Adrenal gland (tissue), 9 donors: ENCODE measurements at regions not wholly inside any gene's neighbourhood (a gene's known extent, or its start where the extent isn't known, plus 50 kb on each side); places are given as distances from the start of the nearest gene placed in this dataset.

Experiments used
- DNase-seq, 7 donors: peaks; one replicate each; pipeline ENCODE4 v3.0.0-alpha.2; 2019 to 2020
- H3K27ac ChIP-seq, 5 donors: fragments of 200-600 bp; sonication (generic) in 4 of 5; 1 replicate in 3 of 5; 2 replicates in 2 of 5; pipeline versions ENCODE4 v1.5.1 to v1.8.0; 2016 to 2020; ENCODE audit warnings: mild to moderate bottlenecking in 1 of 5
- H3K27me3 ChIP-seq: fragments of 200-600 bp; 2 replicates; pipeline ENCODE4 v1.8.0; 2021
- H3K36me3 ChIP-seq, 2 donors: fragments of 200-600 bp; replicated peaks in 1 of 2; 1 replicate in 1 of 2; 2 replicates in 1 of 2; pipeline versions ENCODE4 v1.5.1 to v1.8.0; 2018 to 2022
- H3K4me1 ChIP-seq, 2 donors: fragments of 200-600 bp; replicated peaks in 1 of 2; 1 replicate in 1 of 2; 2 replicates in 1 of 2; pipeline versions ENCODE4 v1.5.1 to v1.8.0; 2018 to 2021
- H3K4me3 ChIP-seq, 4 donors: fragments of 200-600 bp; sonication (generic) in 3 of 4; one replicate each; pipeline ENCODE4 v1.5.1; 2016 to 2018
- H3K9me3 ChIP-seq, 3 donors: fragments of 200-600 bp; sonication (generic) in 1 of 3; replicated peaks in 1 of 3; 1 replicate in 2 of 3; 2 replicates in 1 of 3; pipeline versions ENCODE4 v1.5.1 to v1.8.0; 2016 to 2021
- CTCF ChIP-seq, 6 experiments: fragments of 450-650 bp in 4 of 6; fragments of 200-600 bp in 2 of 6; sonication (generic) in 1 of 6; IDR thresholded peaks; 1 replicate in 5 of 6; 2 replicates in 1 of 6; pipeline versions ENCODE4 v1.5.1 to v1.8.0; 2016 to 2021; ENCODE audit warnings: antibody characterized with exemption in 6 of 6, mild to moderate bottlenecking in 2 of 6, moderate library complexity in 1 of 6
- POLR2A ChIP-seq, 2 donors: fragments of 450-650 bp; IDR thresholded peaks; one replicate each; pipeline ENCODE4 v1.6.1; 2017; ENCODE audit warnings: antibody characterized with exemption in 2 of 2, mild to moderate bottlenecking in 2 of 2, moderate library complexity in 1 of 2
- WGBS, 4 donors: extraction: QIAGEN DNeasy Blood & Tissue Kit in 2 of 4; methylation state at CpG; one replicate each; pipeline versions ENCODE4 v1.1.5 to v1.1.7; 2013 to 2017; 5-methylcytosine and 5-hydroxymethylcytosine counted together
- intact Hi-C, 2 donors: fragments of 100-400 bp; cut with DNase I; formaldehyde crosslinking; loops; one replicate each; pipeline versions ENCODE4 v1.14.1 to v1.15.0; 2022 to 2023
- donor health status: healthy with polysubstance abuse.
- donor health status: Bipolar disorder and iron deficiency.
- donor health status: DM: yes; HTN: yes; CAD: no.
- donor health status: DM: no; HTN: no; CAD: no.
- donor health status: DM: no; HTN: no; CAD: no.

DNA sequence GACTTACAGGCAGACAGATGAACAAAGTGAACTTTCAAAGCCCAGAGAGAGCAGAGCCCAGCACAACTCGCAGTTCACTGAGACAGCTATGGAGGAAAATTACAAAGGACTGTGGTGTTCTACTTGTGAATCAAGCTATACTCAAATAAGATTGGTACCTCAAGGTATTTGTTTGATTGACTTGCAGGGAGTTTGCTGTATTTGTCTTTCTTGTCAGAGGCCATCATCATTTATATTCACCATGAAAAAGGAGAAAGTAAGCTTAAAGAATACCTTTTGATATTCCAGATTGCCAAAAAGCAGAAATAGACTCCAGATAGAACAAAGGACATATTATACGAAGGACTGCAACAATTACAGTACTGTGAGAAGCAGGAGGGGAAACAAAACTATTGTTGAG lies 1047.9 kb downstream of the RPA4 start:
- H3K9me3 ChIP-seq = no peaks in the 10 kb centered on the region
- H3K4me1 ChIP-seq = no peaks in the 10 kb centered on the region
- no peaks in the 10 kb centered on the region for H3K27me3 ChIP-seq
- no peak overlapping the region for H3K4me3 ChIP-seq
- DNase-seq = no peak
- TF ChIP-seq CTCF (IDR thresholded peaks at IDR 0.05) (no peak), POLR2A (IDR thresholded peaks at IDR 0.05) (no peak)
- H3K27ac ChIP-seq = no peak overlapping the region
- 63 to 76% (median 72%) methylated on average over 2 of the region's 2 CpGs for whole genome bisulfite sequencing, 4 donors
- intact Hi-C loops = no loop called here
- no peaks in the 10 kb centered on the region for H3K36me3 ChIP-seq

- 77 to 95% (median 85%) methylated on average over 1 of the region's 1 CpG for WGBS, 4 donors
- Histone ChIP-seq H3K36me3 (no peaks in the 10 kb centered on the region), H3K9me3 (no peaks in the 10 kb centered on the region), H3K27ac (no peak overlapping the region), H3K27me3 (peaks cover 9% of the 10 kb centered on the region), H3K4me3 (no peak overlapping the region), H3K4me1 (no peaks in the 10 kb centered on the region)
- no peak for DNase-seq
- intact Hi-C loops = no loop called here
- TF ChIP-seq CTCF (IDR thresholded peaks at IDR 0.05) (no peak), POLR2A (IDR thresholded peaks at IDR 0.05) (no peak)
Measured at GRCh38 chrX:97936296-97936695, 1052.6 kb downstream of the RPA4 start.

- Histone ChIP-seq H3K36me3 (no peaks in the 10 kb centered on the region), H3K9me3 (no peaks in the 10 kb centered on the region), H3K27me3 (peaks cover 24% of the 10 kb centered on the region), H3K4me1 (no peaks in the 10 kb centered on the region), H3K4me3 (no peak overlapping the region), H3K27ac (no peak overlapping the region)
- intact Hi-C loops = no loop called here
- WGBS, 4 donors = 78 to 89% (median 83%) methylated on average over 1 of the region's 1 CpG
- DNase-seq = no peak
- no peak for TF ChIP-seq POLR2A (IDR thresholded peaks at IDR 0.05)
- TF ChIP-seq CTCF (IDR thresholded peaks at IDR 0.05) = no peak
Measured at GRCh38 chrX:97938706-97939105, 1055.0 kb downstream of the RPA4 start.

- WGBS, 4 donors = 38 to 45% (median 42%) methylated on average over 6 to 7 of the region's 7 CpGs
- intact Hi-C loops = no loop called here
- TF ChIP-seq POLR2A (IDR thresholded peaks at IDR 0.05) = no peak
- TF ChIP-seq CTCF (IDR thresholded peaks at IDR 0.05) = no peak
Measured at GRCh38 chrX:97968376-97969163, 1084.9 kb downstream of the RPA4 start.

More at GRCh38 chrX:97968376-97969163, 1084.9 kb downstream of the RPA4 start:
- no peaks in the 10 kb centered on the region for H3K4me1 ChIP-seq
- H3K36me3 ChIP-seq = no peaks in the 10 kb centered on the region
- H3K27ac ChIP-seq = no peak overlapping the region
- no peaks in the 10 kb centered on the region for H3K9me3 ChIP-seq
- no peak for DNase-seq
- H3K4me3 ChIP-seq = no peak overlapping the region
- H3K27me3 ChIP-seq = no peaks in the 10 kb centered on the region
